ENCODE measurements at regions not wholly inside any gene's neighbourhood (a gene's known extent, or its start where the extent isn't known, plus 50 kb on each side); places are given as distances from the start of the nearest gene placed in this dataset.

DNA sequence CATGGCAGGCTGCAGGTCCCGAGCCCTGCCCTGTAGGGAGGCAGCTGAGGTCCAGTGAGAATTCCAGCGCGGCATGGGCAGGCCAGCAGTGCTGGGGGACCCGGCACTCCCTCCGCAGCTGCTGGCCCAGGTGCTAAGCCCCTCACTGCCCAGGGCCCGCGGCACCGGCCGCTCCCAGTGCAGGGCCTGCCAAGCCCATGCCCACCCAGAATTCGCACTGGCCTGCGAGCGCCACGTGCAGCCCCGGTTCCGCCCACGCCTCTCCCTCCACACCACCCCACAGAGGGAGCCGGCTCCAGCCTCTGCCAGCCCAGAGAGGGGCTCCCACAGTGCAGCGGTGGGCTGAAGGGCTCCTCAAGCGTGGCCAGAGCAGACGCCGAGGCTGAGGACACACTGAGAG, 158.5 kb upstream of the ACVR2A start:
- TF ChIP-seq, protein P1, sequence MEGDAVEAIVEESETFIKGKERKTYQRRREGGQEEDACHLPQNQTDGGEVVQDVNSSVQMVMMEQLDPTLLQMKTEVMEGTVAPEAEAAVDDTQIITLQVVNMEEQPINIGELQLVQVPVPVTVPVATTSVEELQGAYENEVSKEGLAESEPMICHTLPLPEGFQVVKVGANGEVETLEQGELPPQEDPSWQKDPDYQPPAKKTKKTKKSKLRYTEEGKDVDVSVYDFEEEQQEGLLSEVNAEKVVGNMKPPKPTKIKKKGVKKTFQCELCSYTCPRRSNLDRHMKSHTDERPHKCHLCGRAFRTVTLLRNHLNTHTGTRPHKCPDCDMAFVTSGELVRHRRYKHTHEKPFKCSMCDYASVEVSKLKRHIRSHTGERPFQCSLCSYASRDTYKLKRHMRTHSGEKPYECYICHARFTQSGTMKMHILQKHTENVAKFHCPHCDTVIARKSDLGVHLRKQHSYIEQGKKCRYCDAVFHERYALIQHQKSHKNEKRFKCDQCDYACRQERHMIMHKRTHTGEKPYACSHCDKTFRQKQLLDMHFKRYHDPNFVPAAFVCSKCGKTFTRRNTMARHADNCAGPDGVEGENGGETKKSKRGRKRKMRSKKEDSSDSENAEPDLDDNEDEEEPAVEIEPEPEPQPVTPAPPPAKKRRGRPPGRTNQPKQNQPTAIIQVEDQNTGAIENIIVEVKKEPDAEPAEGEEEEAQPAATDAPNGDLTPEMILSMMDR (IDR thresholded peaks at IDR 0.05), result no peak
- TF ChIP-seq POLR2A (IDR thresholded peaks at IDR 0.05), result no peak

All from testis (tissue), 2 donors.